NCI-H1092 (cell line): ENCODE measurements at regions not wholly inside any gene's neighbourhood (a gene's known extent, or its start where the extent isn't known, plus 50 kb on each side); places are given as distances from the start of the nearest gene placed in this dataset.

Source experiments
- DNase-seq: peaks from one replicate; lab custom pipeline; 2025; lab: John Stamatoyannopoulos, UW

- DNase-seq = no peak
Measured at GRCh38 chr9:19510907-19511306, 102.1 kb downstream of the ACER2 start.
